ENCODE measurements at regions not wholly inside any gene's neighbourhood (a gene's known extent, or its start where the extent isn't known, plus 50 kb on each side); places are given as distances from the start of the nearest gene placed in this dataset.
"Not testable (repeated sequence)": the region's sequence is repeated elsewhere in the genome, so short reads cannot be mapped to it uniquely, and the experiment has no call there.

DNA sequence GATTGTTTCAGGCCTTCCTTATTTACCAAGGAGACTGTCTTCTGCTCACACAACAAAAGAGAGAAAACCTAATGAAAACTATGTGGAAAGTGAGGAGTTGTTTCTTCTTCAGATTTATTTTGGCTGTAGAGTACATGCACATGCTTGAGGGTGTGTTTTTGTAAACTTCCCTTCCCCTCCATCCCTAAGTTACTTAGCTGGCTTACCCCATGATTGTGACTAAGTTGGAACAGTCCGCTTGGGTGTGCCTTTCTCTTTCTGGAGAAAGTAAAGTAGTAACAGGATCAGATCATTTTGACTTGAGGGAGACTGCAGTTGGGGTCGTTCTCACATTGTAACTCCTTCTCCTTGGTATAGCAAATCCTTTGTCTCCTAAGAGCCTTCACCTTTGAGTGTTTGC is 155.9 kb downstream of the RTL9 start:
- Mint-ChIP-seq H3K36me3 (ENCODE audit: low read depth) (no peaks in the 10 kb centered on the region), H3K9me3 (no peaks in the 10 kb centered on the region), H3K4me3 (no peak overlapping the region), H3K27me3 (no peaks in the 10 kb centered on the region), H3K27ac (no peak overlapping the region), H3K4me1 (ENCODE audit: low read depth) (no peaks in the 10 kb centered on the region)
- intact Hi-C loops (cut with DNase I, micrococcal nuclease): no loop called here
- Histone ChIP-seq H3K4me3 (ENCODE audit: low read length) (no peak overlapping the region), H3K9me3 (ENCODE audit: control insufficient read depth in 1 of 2, insufficient read depth in 1 of 2, low read length in 2 of 2) (no peaks in the 10 kb centered on the region), H3K27me3 (ENCODE audit: control insufficient read depth in 1 of 2, insufficient read depth in 2 of 2, low read length in 2 of 2) (no peaks in the 10 kb centered on the region), H3K27ac (ENCODE audit: low read depth in 1 of 2, low read length in 2 of 2) (no peak overlapping the region), H3K36me3 (ENCODE audit: insufficient read depth, low read length) (no peaks in the 10 kb centered on the region), H3K4me1 (ENCODE audit: insufficient read depth, low read length) (no peaks in the 10 kb centered on the region)
- POLR2A ChIA-PET: no interaction called here
- TF ChIP-seq, protein P1, sequence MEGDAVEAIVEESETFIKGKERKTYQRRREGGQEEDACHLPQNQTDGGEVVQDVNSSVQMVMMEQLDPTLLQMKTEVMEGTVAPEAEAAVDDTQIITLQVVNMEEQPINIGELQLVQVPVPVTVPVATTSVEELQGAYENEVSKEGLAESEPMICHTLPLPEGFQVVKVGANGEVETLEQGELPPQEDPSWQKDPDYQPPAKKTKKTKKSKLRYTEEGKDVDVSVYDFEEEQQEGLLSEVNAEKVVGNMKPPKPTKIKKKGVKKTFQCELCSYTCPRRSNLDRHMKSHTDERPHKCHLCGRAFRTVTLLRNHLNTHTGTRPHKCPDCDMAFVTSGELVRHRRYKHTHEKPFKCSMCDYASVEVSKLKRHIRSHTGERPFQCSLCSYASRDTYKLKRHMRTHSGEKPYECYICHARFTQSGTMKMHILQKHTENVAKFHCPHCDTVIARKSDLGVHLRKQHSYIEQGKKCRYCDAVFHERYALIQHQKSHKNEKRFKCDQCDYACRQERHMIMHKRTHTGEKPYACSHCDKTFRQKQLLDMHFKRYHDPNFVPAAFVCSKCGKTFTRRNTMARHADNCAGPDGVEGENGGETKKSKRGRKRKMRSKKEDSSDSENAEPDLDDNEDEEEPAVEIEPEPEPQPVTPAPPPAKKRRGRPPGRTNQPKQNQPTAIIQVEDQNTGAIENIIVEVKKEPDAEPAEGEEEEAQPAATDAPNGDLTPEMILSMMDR (IDR thresholded peaks at IDR 0.05): no peak
- CTCF ChIA-PET: no interaction called here
- ATAC-seq (ENCODE audit: poor library complexity) (no peak), DNase-seq (no peak)

DNA sequence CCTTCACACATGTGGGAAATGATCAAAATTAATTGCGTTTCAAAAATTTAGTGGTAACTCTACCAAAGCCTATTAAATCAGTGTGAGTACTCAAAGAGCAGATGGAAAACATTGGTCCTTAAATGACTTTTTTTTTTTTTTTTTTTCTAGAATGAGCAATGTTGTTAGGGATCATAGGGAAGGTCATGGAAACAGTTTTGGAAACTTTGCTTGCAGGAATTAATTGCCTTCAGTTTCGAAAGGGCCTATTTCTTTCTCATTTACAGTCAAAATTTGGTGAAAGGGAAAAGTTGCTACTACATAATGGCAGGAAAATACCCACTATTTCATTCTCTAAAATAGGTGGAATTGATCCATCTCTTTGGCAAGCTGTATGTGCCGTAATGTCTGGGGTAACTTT is 160.9 kb downstream of the RTL9 start:
- Mint-ChIP-seq H3K36me3 (ENCODE audit: low read depth) (no peaks in the 10 kb centered on the region), H3K4me3 (no peak overlapping the region), H3K9me3 (no peaks in the 10 kb centered on the region), H3K27me3 (no peaks in the 10 kb centered on the region), H3K4me1 (ENCODE audit: low read depth) (no peaks in the 10 kb centered on the region), H3K27ac (no peak overlapping the region)
- no peak overlapping the region for H3K27ac ChIP-seq (ENCODE audit: low read depth in 1 of 2, low read length in 2 of 2)
- no peaks in the 10 kb centered on the region for H3K27me3 ChIP-seq (ENCODE audit: control insufficient read depth in 1 of 2, insufficient read depth in 2 of 2, low read length in 2 of 2)
- no peaks in the 10 kb centered on the region for H3K9me3 ChIP-seq (ENCODE audit: control insufficient read depth in 1 of 2, insufficient read depth in 1 of 2, low read length in 2 of 2)
- no peak overlapping the region for H3K4me3 ChIP-seq (ENCODE audit: low read length)
- H3K4me1 ChIP-seq (ENCODE audit: insufficient read depth, low read length): no peaks in the 10 kb centered on the region
- ChIA-PET POLR2A (no interaction called here), CTCF (no interaction called here)
- no peak for ATAC-seq (ENCODE audit: poor library complexity)
- TF ChIP-seq, protein P1 (IDR thresholded peaks at IDR 0.05): no peak
- H3K36me3 ChIP-seq (ENCODE audit: insufficient read depth, low read length): no peaks in the 10 kb centered on the region
- DNase-seq: no peak
- intact Hi-C loops (cut with DNase I, micrococcal nuclease): no loop called here

DNA sequence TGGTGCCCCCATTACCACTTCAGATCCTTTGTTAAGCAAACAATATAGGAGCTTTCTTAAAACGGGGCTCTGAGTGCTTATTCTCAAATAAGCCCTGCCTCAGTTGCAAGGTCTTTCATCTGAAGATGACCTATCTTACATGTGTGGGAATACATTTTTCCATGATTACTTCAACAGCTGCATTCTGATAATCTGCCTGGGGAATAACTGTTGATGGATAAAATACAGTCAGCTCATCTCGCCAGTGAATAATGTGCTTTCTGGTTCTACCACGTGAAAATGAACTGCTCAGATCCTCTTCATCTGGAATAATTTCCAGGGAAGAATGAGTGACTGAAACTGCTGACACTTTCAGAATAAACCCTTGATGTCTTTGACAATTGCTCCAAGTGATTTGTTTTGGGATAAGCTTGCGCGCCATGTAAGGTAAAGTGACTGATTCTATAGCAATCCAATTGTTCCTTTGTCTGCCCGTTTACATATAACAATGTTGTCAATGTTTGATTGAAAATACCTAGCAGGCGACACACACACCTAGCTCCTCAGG is 161.3 kb downstream of the RTL9 start:
- no peaks in the 10 kb centered on the region for H3K36me3 Mint-ChIP-seq (ENCODE audit: low read depth)
- no peak overlapping the region for H3K27ac Mint-ChIP-seq
- no peak overlapping the region for H3K27ac ChIP-seq (ENCODE audit: low read depth in 1 of 2, low read length in 2 of 2)
- H3K4me3 Mint-ChIP-seq: no peak overlapping the region
- DNase-seq: no peak
- TF ChIP-seq, protein P1 (IDR thresholded peaks at IDR 0.05): no peak
- no peaks in the 10 kb centered on the region for H3K4me1 Mint-ChIP-seq (ENCODE audit: low read depth)
- intact Hi-C loops (cut with DNase I, micrococcal nuclease): no loop called here
- ChIA-PET POLR2A (no interaction called here), CTCF (no interaction called here)
- H3K4me3 ChIP-seq (ENCODE audit: low read length): no peak overlapping the region
- no peaks in the 10 kb centered on the region for H3K4me1 ChIP-seq (ENCODE audit: insufficient read depth, low read length)
- H3K9me3 ChIP-seq (ENCODE audit: control insufficient read depth in 1 of 2, insufficient read depth in 1 of 2, low read length in 2 of 2): no peaks in the 10 kb centered on the region
- ATAC-seq (ENCODE audit: poor library complexity): no peak
- no peaks in the 10 kb centered on the region for H3K27me3 Mint-ChIP-seq
- H3K27me3 ChIP-seq (ENCODE audit: control insufficient read depth in 1 of 2, insufficient read depth in 2 of 2, low read length in 2 of 2): no peaks in the 10 kb centered on the region
- H3K36me3 ChIP-seq (ENCODE audit: insufficient read depth, low read length): no peaks in the 10 kb centered on the region
- no peaks in the 10 kb centered on the region for H3K9me3 Mint-ChIP-seq

DNA sequence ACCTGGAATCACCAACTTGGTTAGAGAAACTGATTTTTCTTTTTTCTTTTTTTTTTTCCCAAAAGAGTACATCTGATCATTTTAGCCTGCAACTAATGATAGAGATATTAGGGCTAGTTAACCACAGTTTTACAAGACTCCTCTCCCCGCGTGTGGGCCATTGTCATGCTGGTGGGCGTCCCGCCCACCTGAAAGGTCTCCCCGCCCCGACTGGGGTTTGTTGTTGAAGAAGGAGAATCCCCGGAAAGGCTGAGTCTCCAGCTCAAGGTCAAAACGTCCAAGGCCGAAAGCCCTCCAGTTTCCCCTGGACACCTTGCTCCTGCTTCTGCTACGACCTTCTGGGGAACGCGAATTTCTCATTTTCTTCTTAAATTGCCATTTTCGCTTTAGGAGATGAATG is 162.0 kb downstream of the RTL9 start:
- H3K27ac ChIP-seq (ENCODE audit: low read depth in 1 of 2, low read length in 2 of 2); H3K27ac Mint-ChIP-seq; H3K27me3 ChIP-seq (ENCODE audit: control insufficient read depth in 1 of 2, insufficient read depth in 2 of 2, low read length in 2 of 2); H3K4me3 ChIP-seq (ENCODE audit: low read length); H3K27me3 Mint-ChIP-seq; POLR2A ChIA-PET; H3K9me3 ChIP-seq (ENCODE audit: control insufficient read depth in 1 of 2, insufficient read depth in 1 of 2, low read length in 2 of 2); DNase-seq; H3K9me3 Mint-ChIP-seq; H3K4me1 ChIP-seq (ENCODE audit: insufficient read depth, low read length); H3K4me1 Mint-ChIP-seq (ENCODE audit: low read depth); intact Hi-C loops (cut with DNase I, micrococcal nuclease); CTCF ChIA-PET; ATAC-seq (ENCODE audit: poor library complexity); H3K36me3 ChIP-seq (ENCODE audit: insufficient read depth, low read length); H3K36me3 Mint-ChIP-seq (ENCODE audit: low read depth); H3K4me3 Mint-ChIP-seq: not testable (repeated sequence)

Measured in CD4-positive, alpha-beta T cell (primary cell).